ENCODE measurements at regions not wholly inside any gene's neighbourhood (a gene's known extent, or its start where the extent isn't known, plus 50 kb on each side); places are given as distances from the start of the nearest gene placed in this dataset.

GRCh38 chr4:116885579-116885978 lies 199.8 kb downstream of the TRAM1L1 start:
- in situ Hi-C loops (cut with MboI; ENCODE audit: low sequenced_read_pairs): no loop called here
- peaks cover 6% of the 10 kb centered on the region for H3K9me3 ChIP-seq (ENCODE audit: control insufficient read depth, insufficient read depth, low read length)
- H3K9ac ChIP-seq (ENCODE audit: low read depth, low read length): no peak overlapping the region
- DNase-seq (no peak), ATAC-seq (ENCODE audit: low read depth) (no peak)
- no TSS peak for BruUV-seq (replicated peaks)
- H3K9me1 ChIP-seq (ENCODE audit: insufficient read depth, low read length): no peaks in the 10 kb centered on the region
- no peak overlapping the region for H3K14ac ChIP-seq (replicated peaks; ENCODE audit: low read depth, low read length)
- H3K56ac ChIP-seq (ENCODE audit: extremely low read depth, insufficient read depth, low read length): no peak overlapping the region
- no peaks in the 10 kb centered on the region for H3K4me1 ChIP-seq (ENCODE audit: control insufficient read depth, insufficient read depth, low read length)
- H3K4me3 ChIP-seq (ENCODE audit: insufficient read depth, low read depth, low read length): no peak overlapping the region
- H3K4ac ChIP-seq (ENCODE audit: low read depth, low read length): no peak overlapping the region
- H3K79me1 ChIP-seq (ENCODE audit: low read depth in 1 of 2, low read length in 2 of 2): no peaks in the 10 kb centered on the region
- ChIA-PET POLR2A (ENCODE audit: unreplicated experiment) (no interaction called here), CTCF (no interaction called here)
- no peaks in the 10 kb centered on the region for H3K36me3 ChIP-seq (ENCODE audit: control insufficient read depth, insufficient read depth, low read length)
- intact Hi-C loops (cut with micrococcal nuclease): no loop called here
- H3K27me3 ChIP-seq (ENCODE audit: control insufficient read depth, insufficient read depth, low read length): no peaks in the 10 kb centered on the region
- H4K20me1 ChIP-seq (ENCODE audit: insufficient read depth, low read length): no peaks in the 10 kb centered on the region
- no peak overlapping the region for H2BK15ac ChIP-seq (ENCODE audit: low read depth, low read length)
- H2AK9ac ChIP-seq (replicated peaks; ENCODE audit: low read depth, low read length, poor library complexity): no peak overlapping the region
- H3K27ac ChIP-seq (ENCODE audit: insufficient read depth, low read length): no peak overlapping the region
- H3K23ac ChIP-seq (ENCODE audit: low read depth, low read length): no peak overlapping the region
- H3K18ac ChIP-seq (ENCODE audit: low read depth, low read length): no peak overlapping the region
- TF ChIP-seq MAZ (IDR thresholded peaks at IDR 0.05; ENCODE audit: borderline replicate concordance, low read depth, low read length) (no peak), RAD21 (IDR thresholded peaks at IDR 0.05; ENCODE audit: low read length) (no peak), RCOR1 (IDR thresholded peaks at IDR 0.05; ENCODE audit: insufficient replicate concordance, low read length) (no peak), NFE2L2 (IDR thresholded peaks at IDR 0.05; ENCODE audit: low read depth, low read length) (no peak), SMC3 (IDR thresholded peaks at IDR 0.05; ENCODE audit: low read depth, low read length) (no peak), ELK1 (IDR thresholded peaks at IDR 0.05; ENCODE audit: borderline replicate concordance, low read depth, low read length) (no peak), CTCF (conservative IDR thresholded peaks at IDR 0.05; ENCODE audit: low read depth, low read length) (no peak), MXI1 (IDR thresholded peaks at IDR 0.05; ENCODE audit: borderline replicate concordance, low read depth, low read length) (no peak), CHD1 (IDR thresholded peaks at IDR 0.05; ENCODE audit: low read depth, low read length) (no peak), POLR2A (IDR thresholded peaks at IDR 0.05; ENCODE audit: low read depth, low read length) (no peak), MAFK (IDR thresholded peaks at IDR 0.05; ENCODE audit: low read depth, low read length) (no peak), CEBPB (IDR thresholded peaks at IDR 0.05; ENCODE audit: low read depth, low read length) (no peak), BHLHE40 (IDR thresholded peaks at IDR 0.05; ENCODE audit: low read depth, low read length) (no peak), USF2 (IDR thresholded peaks at IDR 0.05; ENCODE audit: low read depth, low read length) (no peak), FOS (IDR thresholded peaks at IDR 0.05; ENCODE audit: low read depth, low read length) (no peak), RFX5 (IDR thresholded peaks at IDR 0.05; ENCODE audit: low read depth, low read length) (no peak)
- H2AFZ ChIP-seq (replicated peaks; ENCODE audit: low read length, poor library complexity): no peak overlapping the region
- H2BK5ac ChIP-seq (ENCODE audit: low read depth, low read length, poor library complexity, severe bottlenecking): no peak overlapping the region
- H4K8ac ChIP-seq (ENCODE audit: low read depth in 2 of 2, low read length in 2 of 2): no peak overlapping the region
- H2AK5ac ChIP-seq (ENCODE audit: low read depth, low read length): no peak overlapping the region
- no peak overlapping the region for H2BK120ac ChIP-seq (ENCODE audit: low read depth, low read length)
- H3K4me2 ChIP-seq (ENCODE audit: low read depth, low read length): no peak overlapping the region
- H4K5ac ChIP-seq (ENCODE audit: low read depth, low read length): no peak overlapping the region
- no peak overlapping the region for H2BK20ac ChIP-seq (ENCODE audit: low read depth, low read length)
- H4K91ac ChIP-seq (ENCODE audit: insufficient read depth, low read depth, low read length): no peak overlapping the region
- dilution Hi-C loops (cut with HindIII; ENCODE audit: low sequenced_read_pairs, unreplicated experiment): no loop called here

Data from IMR-90 (cell line).